Left forelimb (tissue), 1 donor: ENCODE measurements at regions not wholly inside any gene's neighbourhood (a gene's known extent, or its start where the extent isn't known, plus 50 kb on each side); places are given as distances from the start of the nearest gene placed in this dataset.

Source experiments
- DNase-seq: peaks from one replicate; pipeline ENCODE4 v3.0.0-alpha.2; 2018; ENCODE audit warnings: low spot score

- DNase-seq = no peak
These were observed 177.4 kb downstream of the BTG1 start for GRCh38 chr12:91968076-91968776.

GRCh38 chr12:91967590-91967989, 178.1 kb downstream of the BTG1 start:
- no peak for DNase-seq

GRCh38 chr12:91965781-91966180, 179.9 kb downstream of the BTG1 start:
- no peak for DNase-seq

- DNase-seq = no peak
These were observed 181.1 kb downstream of the BTG1 start for GRCh38 chr12:91964501-91964900.

GRCh38 chr12:91959220-91959619, 186.4 kb downstream of the BTG1 start:
- no peak for DNase-seq

GRCh38 chr12:91958816-91959215, 186.8 kb downstream of the BTG1 start:
- DNase-seq = no peak

- DNase-seq = no peak
These were observed 190.9 kb downstream of the BTG1 start for GRCh38 chr12:91954747-91955146.

GRCh38 chr12:91954326-91954725, 191.3 kb downstream of the BTG1 start:
- no peak for DNase-seq

- DNase-seq = no peak
These were observed 192.7 kb downstream of the BTG1 start for GRCh38 chr12:91952916-91953315.

- no peak for DNase-seq
These were observed 194.1 kb downstream of the BTG1 start for GRCh38 chr12:91951571-91951970.

GRCh38 chr12:91948504-91948903, 197.1 kb downstream of the BTG1 start:
- no peak for DNase-seq

- DNase-seq = no peak
These were observed 198.2 kb downstream of the BTG1 start for GRCh38 chr12:91947459-91947858.

GRCh38 chr12:91944637-91945036, 201.0 kb downstream of the BTG1 start:
- DNase-seq = no peak

GRCh38 chr12:91940826-91941570, 204.6 kb downstream of the BTG1 start:
- no peak for DNase-seq

- no peak for DNase-seq
These were observed 205.3 kb downstream of the BTG1 start for GRCh38 chr12:91940322-91940721.

GRCh38 chr12:91937706-91938105, 207.9 kb downstream of the BTG1 start:
- DNase-seq = no peak

GRCh38 chr12:91937009-91937408, 208.6 kb downstream of the BTG1 start:
- no peak for DNase-seq

- no peak for DNase-seq
These were observed 210.3 kb downstream of the BTG1 start for GRCh38 chr12:91935296-91935695.

- no peak for DNase-seq
These were observed 214.5 kb downstream of the BTG1 start for GRCh38 chr12:91931111-91931510.

- no peak for DNase-seq
These were observed 217.1 kb downstream of the BTG1 start for GRCh38 chr12:91928501-91928900.

- no peak for DNase-seq
These were observed 218.8 kb downstream of the BTG1 start for GRCh38 chr12:91926848-91927247.

- DNase-seq = no peak
These were observed 220.8 kb downstream of the BTG1 start for GRCh38 chr12:91924827-91925226.

- DNase-seq = no peak
These were observed 221.8 kb downstream of the BTG1 start for GRCh38 chr12:91923864-91924263.

GRCh38 chr12:91922674-91923073, 223.0 kb downstream of the BTG1 start:
- no peak for DNase-seq
